Aorta (tissue), 5 donors: ENCODE measurements at regions not wholly inside any gene's neighbourhood (a gene's known extent, or its start where the extent isn't known, plus 50 kb on each side); places are given as distances from the start of the nearest gene placed in this dataset.
"Not testable (repeated sequence)": the region's sequence is repeated elsewhere in the genome, so short reads cannot be mapped to it uniquely, and the experiment has no call there.

ENCODE experiments used
- ATAC-seq: fragments of 200-7000 bp; cut with Tn5 transposase; one replicate; pipeline ENCODE4 v1.9.1; 2022; ENCODE audit warnings: moderate library complexity; ENCODE audit not compliant: low FRiP score
- DNase-seq, 2 donors: peaks; one replicate each; pipeline ENCODE4 v3.0.0-alpha.2; 2020
- H3K27ac ChIP-seq, 2 donors: one replicate each; pipeline ENCODE4 v1.5.1; 2013; ENCODE audit warnings: low read length in 2 of 2, mild to moderate bottlenecking in 2 of 2, moderate library complexity in 2 of 2, control low read depth in 1 of 2, inconsistent platforms in 1 of 2, low read depth in 1 of 2
- H3K27me3 ChIP-seq, 2 donors: one replicate each; pipeline ENCODE4 v1.6.1; 2013; ENCODE audit warnings: control low read depth in 1 of 2, low read length in 1 of 2, mild to moderate bottlenecking in 1 of 2, moderate library complexity in 1 of 2; ENCODE audit not compliant: insufficient read depth in 2 of 2, control insufficient read depth in 1 of 2
- H3K36me3 ChIP-seq, 2 donors: one replicate each; pipeline ENCODE4 v1.6.1; 2013; ENCODE audit warnings: control low read depth in 1 of 2, low read length in 1 of 2, mild to moderate bottlenecking in 1 of 2; ENCODE audit not compliant: insufficient read depth in 2 of 2, control insufficient read depth in 1 of 2
- H3K4me1 ChIP-seq, 2 donors: one replicate each; pipeline ENCODE4 v1.6.1; 2013; ENCODE audit warnings: low read length in 2 of 2, control low read depth in 1 of 2, mild to moderate bottlenecking in 1 of 2, moderate library complexity in 1 of 2; ENCODE audit not compliant: insufficient read depth in 2 of 2, control insufficient read depth in 1 of 2
- H3K4me3 ChIP-seq, 2 donors: one replicate each; pipeline ENCODE4 v1.5.1; 2013; ENCODE audit warnings: low read length in 2 of 2, control low read depth in 1 of 2, mild to moderate bottlenecking in 1 of 2
- H3K9me3 ChIP-seq: one replicate; pipeline ENCODE4 v1.6.1; 2013; ENCODE audit warnings: mild to moderate bottlenecking, low read length; ENCODE audit not compliant: control insufficient read depth
- WGBS, 2 donors: extraction: QIAGEN DNeasy Blood & Tissue Kit; methylation state at CpG; one replicate each; pipeline ENCODE4 v1.1.7; 2013; 5-methylcytosine and 5-hydroxymethylcytosine counted together
- intact Hi-C, 2 donors: fragments of 100-400 bp; cut with DNase I; formaldehyde crosslinking; loops; one replicate each; pipeline versions ENCODE4 v1.14.2 to v1.15.0; 2022
- donor health status: healthy with polysubstance abuse.
- donor health status: Bipolar disorder and iron deficiency.
- donor health status: DM: no; HTN: no; CAD: no.
- donor health status: DM: no; HTN: no; CAD: no.
- donor health status: DM: yes; HTN: yes; CAD: no.

DNA sequence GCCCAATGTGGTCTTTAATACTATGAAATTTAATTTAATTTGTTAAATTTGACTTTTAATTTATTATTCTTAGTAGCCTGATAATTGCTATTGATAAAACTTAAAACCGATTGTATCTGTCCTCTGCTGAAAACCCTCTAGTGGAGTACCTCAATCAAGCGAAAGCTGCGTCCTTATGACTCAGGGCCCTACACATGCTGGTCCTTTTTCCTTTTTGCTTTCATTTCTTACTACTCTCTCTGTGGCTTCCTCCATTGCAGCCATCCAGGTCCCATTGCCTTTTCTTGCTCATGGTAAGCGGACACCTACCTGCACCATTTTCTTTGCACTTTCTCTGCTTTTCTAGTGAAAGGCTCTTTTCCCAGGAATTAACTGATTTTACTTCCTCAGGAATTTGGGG, 301.1 kb downstream of the INHBA start:
- Histone ChIP-seq H3K4me1 (no peaks in the 10 kb centered on the region), H3K36me3 (no peaks in the 10 kb centered on the region), H3K9me3 (no peaks in the 10 kb centered on the region), H3K27me3 (no peaks in the 10 kb centered on the region), H3K4me3 (no peak overlapping the region), H3K27ac (no peak overlapping the region)
- DNase-seq, result no peak
- no peak for ATAC-seq
- WGBS, 2 donors, result 47 to 85% methylated on average over 4 of the region's 4 CpGs
- intact Hi-C loops, result loop anchor here in 1 of 2 donors (10.0 kb wide), 1 partner anchor 107 kb away; no protein-coding TSS in a partner anchor

DNA sequence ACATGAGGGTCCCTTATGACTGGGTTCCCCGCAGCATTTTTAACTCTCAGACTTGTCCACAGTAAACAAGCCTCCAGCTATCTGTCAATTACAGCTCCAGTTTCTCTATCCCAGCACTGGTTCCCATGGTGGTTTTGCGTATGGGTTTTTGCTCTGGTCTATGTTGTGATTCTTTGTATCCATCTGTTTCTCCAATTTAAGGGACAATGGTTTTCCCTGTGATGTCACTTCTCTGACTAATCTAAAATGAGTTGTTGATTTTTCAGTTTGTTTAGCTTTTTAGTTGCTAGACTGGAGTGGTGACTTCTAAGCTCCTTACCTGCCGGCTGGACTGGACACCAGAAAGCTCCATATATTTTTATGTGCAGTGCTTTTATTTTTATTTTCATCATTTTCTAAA, 303.7 kb downstream of the INHBA start:
- no peak for DNase-seq
- Histone ChIP-seq H3K4me1 (no peaks in the 10 kb centered on the region), H3K9me3 (no peaks in the 10 kb centered on the region), H3K4me3 (no peak overlapping the region), H3K27me3 (no peaks in the 10 kb centered on the region), H3K36me3 (no peaks in the 10 kb centered on the region), H3K27ac (no peak overlapping the region)
- 98% methylated on average over 3 of the region's 3 CpGs for WGBS, 2 donors
- ATAC-seq, result no peak
- intact Hi-C loops, result no loop called here

DNA sequence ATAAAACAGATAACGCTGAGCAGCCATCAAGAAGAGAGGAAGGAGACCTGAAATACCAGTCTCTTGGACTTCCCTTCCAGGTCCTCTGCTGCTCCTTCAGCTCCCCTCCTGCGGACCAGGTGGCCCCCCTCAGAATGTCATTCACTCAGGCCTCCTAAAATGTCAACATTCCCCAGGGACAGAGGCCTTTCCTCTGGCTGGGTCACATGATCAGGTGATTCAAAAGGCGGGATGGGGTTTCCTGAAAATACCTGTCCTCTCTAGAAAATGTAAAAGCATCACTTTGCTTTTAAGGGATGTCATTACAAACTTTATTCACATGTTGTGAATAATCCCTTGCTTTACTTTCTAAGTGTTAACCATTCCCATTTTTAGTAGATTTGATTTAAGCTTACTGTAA, 311.1 kb downstream of the INHBA start:
- no peak overlapping the region for H3K4me3 ChIP-seq
- no peaks in the 10 kb centered on the region for H3K36me3 ChIP-seq
- 85 to 87% methylated on average over 3 of the region's 3 CpGs for WGBS, 2 donors
- H3K27me3 ChIP-seq, result no peaks in the 10 kb centered on the region
- no peak overlapping the region for H3K27ac ChIP-seq
- DNase-seq (no peak), ATAC-seq (no peak)
- intact Hi-C loops, result no loop called here
- H3K4me1 ChIP-seq, result no peaks in the 10 kb centered on the region
- H3K9me3 ChIP-seq, result no peaks in the 10 kb centered on the region

DNA sequence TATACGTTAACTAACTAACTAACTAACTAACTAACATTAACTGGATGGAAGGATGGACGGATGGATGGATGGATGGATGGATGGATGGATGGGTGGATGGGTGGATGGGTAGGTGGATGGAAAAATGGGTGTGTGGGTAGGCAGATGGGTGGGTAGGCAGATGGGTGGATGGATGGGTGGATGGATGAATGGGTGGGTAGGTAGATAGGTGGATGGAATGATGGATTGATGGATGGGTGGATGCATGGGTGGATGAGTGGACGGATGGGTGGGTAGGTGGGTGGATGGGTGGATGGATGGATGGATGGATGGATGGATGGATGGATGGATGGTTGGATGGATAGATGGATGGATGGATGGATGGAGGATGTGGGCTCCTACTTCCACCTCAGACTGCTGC, 314.0 kb downstream of the INHBA start:
- H3K36me3 ChIP-seq, H3K4me3 ChIP-seq, H3K27me3 ChIP-seq, H3K9me3 ChIP-seq, intact Hi-C loops, H3K27ac ChIP-seq, DNase-seq, H3K4me1 ChIP-seq, ATAC-seq: not testable (repeated sequence)
- WGBS, 2 donors, result 66 to 95% methylated on average over 3 of the region's 3 CpGs

DNA sequence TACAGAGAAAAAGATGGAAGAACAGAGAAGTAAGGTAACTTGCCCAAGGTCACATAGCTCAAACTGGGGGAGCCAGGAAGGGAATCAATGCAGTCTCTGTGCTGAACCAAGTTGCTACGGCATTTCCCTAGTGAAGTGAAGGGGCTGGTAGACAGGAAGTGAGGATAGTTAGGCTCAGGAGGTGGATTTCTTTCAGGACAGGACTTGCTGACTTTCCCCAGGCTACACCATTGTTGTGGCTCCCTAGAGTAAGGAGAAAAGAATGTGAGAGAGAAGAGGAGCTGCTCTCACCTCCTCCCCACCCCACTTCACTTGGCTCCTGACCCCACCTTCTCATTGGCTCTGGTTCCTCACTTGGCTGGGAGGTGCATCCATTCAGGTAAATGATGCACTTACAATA, 316.9 kb downstream of the INHBA start:
- Histone ChIP-seq H3K4me3 (no peak overlapping the region), H3K27me3 (no peaks in the 10 kb centered on the region), H3K36me3 (no peaks in the 10 kb centered on the region), H3K9me3 (no peaks in the 10 kb centered on the region), H3K4me1 (no peaks in the 10 kb centered on the region), H3K27ac (no peak overlapping the region)
- ATAC-seq, result no peak
- intact Hi-C loops, result no loop called here
- WGBS, 2 donors, result 86 to 94% methylated on average over 1 of the region's 1 CpG
- no peak for DNase-seq

DNA sequence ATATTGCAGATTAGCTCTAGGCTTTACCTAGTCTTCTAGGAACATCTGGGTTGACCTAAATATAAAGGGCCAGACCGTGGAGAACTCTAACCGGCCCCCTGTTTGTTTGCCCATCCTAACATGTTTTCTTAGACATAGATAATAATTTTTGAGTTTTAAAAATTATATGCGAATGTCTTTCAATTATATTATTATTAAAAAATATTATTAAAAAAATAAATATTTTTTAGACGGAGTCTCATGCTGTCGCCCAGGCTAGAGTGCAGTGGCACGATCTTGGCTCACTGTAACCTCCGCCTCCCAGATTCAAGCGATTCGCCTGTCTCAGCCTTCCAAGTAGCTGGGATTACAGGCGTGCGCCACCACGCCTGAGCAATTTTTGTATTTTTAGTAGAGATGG, 318.5 kb downstream of the INHBA start:
- Histone ChIP-seq H3K27me3 (no peaks in the 10 kb centered on the region), H3K36me3 (no peaks in the 10 kb centered on the region), H3K4me1 (no peaks in the 10 kb centered on the region), H3K27ac (no peak overlapping the region), H3K9me3 (no peaks in the 10 kb centered on the region), H3K4me3 (no peak overlapping the region)
- DNase-seq (no peak), ATAC-seq (no peak)
- WGBS, 2 donors, result 91 to 98% methylated on average over 12 of the region's 12 CpGs
- intact Hi-C loops, result no loop called here

DNA sequence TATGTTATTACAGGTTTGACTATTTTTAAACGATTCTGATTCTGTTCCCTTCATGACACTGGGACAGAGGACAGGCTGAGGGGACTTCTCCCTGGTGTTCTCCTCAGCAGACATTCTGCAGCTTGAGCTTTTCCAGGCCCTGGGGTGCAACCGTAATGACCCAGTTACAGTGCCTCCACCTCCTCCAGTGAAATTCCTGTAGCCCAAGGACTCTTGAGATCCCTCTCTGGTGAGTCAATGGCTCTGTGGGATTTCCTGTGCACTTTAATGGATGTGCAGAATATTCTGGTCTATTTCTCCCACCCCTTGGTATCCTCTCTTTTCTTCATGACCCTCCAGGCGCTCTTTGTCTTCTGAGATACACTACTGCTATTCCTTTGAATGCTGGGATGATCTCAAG, 319.3 kb downstream of the INHBA start:
- H3K9me3 ChIP-seq, result no peaks in the 10 kb centered on the region
- DNase-seq, result no peak
- 65 to 91% methylated on average over 3 of the region's 3 CpGs for WGBS, 2 donors
- H3K27me3 ChIP-seq, result no peaks in the 10 kb centered on the region
- intact Hi-C loops, result no loop called here
- H3K36me3 ChIP-seq, result no peaks in the 10 kb centered on the region
- H3K27ac ChIP-seq, result no peak overlapping the region
- H3K4me3 ChIP-seq, result no peak overlapping the region
- H3K4me1 ChIP-seq, result no peaks in the 10 kb centered on the region
- ATAC-seq, result no peak

DNA sequence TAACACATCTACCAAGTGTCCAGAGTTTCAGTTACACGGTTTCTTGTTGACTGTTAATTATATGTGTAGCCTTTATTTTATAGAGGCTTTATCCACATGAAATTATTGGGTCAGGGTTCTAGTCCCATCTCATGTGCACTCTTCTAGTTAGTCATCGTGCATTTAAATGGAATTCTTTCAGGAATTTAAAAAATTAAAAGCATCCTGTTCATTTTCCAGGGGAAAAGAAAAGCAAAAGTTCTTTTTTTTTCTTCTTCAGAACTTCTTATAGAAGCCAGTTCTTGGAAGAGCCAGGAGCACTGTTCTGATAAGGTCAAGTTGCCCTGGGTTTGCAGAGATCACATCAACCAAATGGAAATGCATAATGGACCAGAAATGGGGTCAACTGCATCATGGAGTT, 324.7 kb downstream of the INHBA start:
- no peaks in the 10 kb centered on the region for H3K27me3 ChIP-seq
- H3K9me3 ChIP-seq, result no peaks in the 10 kb centered on the region
- H3K4me1 ChIP-seq, result no peaks in the 10 kb centered on the region
- WGBS, 2 donors, result 47 to 64% methylated on average over 2 of the region's 2 CpGs
- no peak overlapping the region for H3K4me3 ChIP-seq
- no peaks in the 10 kb centered on the region for H3K36me3 ChIP-seq
- H3K27ac ChIP-seq, result no peak overlapping the region
- DNase-seq, result no peak
- no peak for ATAC-seq
- intact Hi-C loops, result no loop called here

DNA sequence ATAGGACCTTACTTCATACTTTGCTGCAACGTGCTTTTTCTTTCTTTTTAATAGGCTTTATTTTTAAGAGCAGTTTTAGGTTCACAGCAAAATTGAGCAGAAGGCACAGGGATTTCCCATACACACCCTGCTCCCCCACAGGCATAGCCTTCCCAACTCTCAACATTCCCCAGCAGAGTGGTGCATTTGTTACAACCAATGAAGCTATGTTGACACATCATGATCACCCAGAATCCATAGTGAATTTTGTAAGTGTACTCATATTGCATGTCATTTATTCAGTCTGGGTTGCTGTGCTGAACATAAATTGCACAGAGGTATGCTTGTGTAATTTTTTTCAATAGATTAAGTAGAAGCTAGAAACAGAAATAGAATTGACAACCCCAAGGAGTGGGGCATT, 327.3 kb downstream of the INHBA start:
- intact Hi-C loops, result no loop called here
- 75 to 85% methylated on average over 1 of the region's 1 CpG for WGBS, 2 donors

More for the DNA sequence above, 327.3 kb downstream of the INHBA start:
- Histone ChIP-seq H3K27me3 (no peaks in the 10 kb centered on the region), H3K9me3 (no peaks in the 10 kb centered on the region), H3K36me3 (no peaks in the 10 kb centered on the region), H3K4me1 (no peaks in the 10 kb centered on the region), H3K4me3 (no peak overlapping the region), H3K27ac (no peak overlapping the region)
- no peak for DNase-seq
- no peak for ATAC-seq
